H1 (cell line): ENCODE measurements at regions not wholly inside any gene's neighbourhood (a gene's known extent, or its start where the extent isn't known, plus 50 kb on each side); places are given as distances from the start of the nearest gene placed in this dataset.

Experiments
- CTCF ChIA-PET: fragments of 300-600 bp; sonication (Branson Sonifier 250); formaldehyde crosslinking; loops from one replicate; lab custom pipeline; 2021; ENCODE audit not compliant: partially characterized antibody; lab: Charles Lee
- POLR2A ChIA-PET: fragments of 300-600 bp; sonication (Branson Sonifier 250); formaldehyde crosslinking; loops from one replicate; lab custom pipeline; 2021; ENCODE audit warnings: inconsistent platforms; ENCODE audit not compliant: partially characterized antibody; lab: Charles Lee
- DNase-seq, 2 experiments: peaks; one replicate each; pipeline versions ENCODE4 v3.0.0 to v3.0.0-alpha.2; 2010 to 2022; ENCODE audit warnings: low spot score in 2 of 2, low read depth in 1 of 2, mixed read lengths in 1 of 2
- FAIRE-seq: peaks from 2 replicates; lab custom pipeline; 2011; peaks lifted over from hg19 to GRCh38; lab: Jason Lieb, UNC
- H2AFZ ChIP-seq: 2 replicates; pipeline ENCODE4 v1.8.1; 2012; ENCODE audit warnings: low read length, inconsistent platforms
- H2AK5ac ChIP-seq: 2 replicates; pipeline ENCODE4 v1.6.1; 2013; ENCODE audit warnings: low read depth, low read length
- H2BK120ac ChIP-seq: replicated peaks from 2 replicates; pipeline ENCODE3; 2013; ENCODE audit warnings: low read depth, low read length, inconsistent platforms
- H2BK12ac ChIP-seq: 2 replicates; pipeline ENCODE4 v1.6.1; 2013; ENCODE audit warnings: low read depth, low read length
- H2BK15ac ChIP-seq: 2 replicates; pipeline ENCODE4 v1.6.1; 2013; ENCODE audit warnings: low read length
- H2BK20ac ChIP-seq: 2 replicates; pipeline ENCODE4 v1.6.1; 2013; ENCODE audit warnings: low read length
- H2BK5ac ChIP-seq: 2 replicates; pipeline ENCODE4 v1.6.1; 2013; ENCODE audit warnings: low read depth, low read length
- H3K14ac ChIP-seq: 2 replicates; pipeline ENCODE4 v1.6.1; 2013; ENCODE audit warnings: inconsistent platforms; ENCODE audit not compliant: insufficient read length
- H3K18ac ChIP-seq: 2 replicates; pipeline ENCODE4 v1.6.1; 2013; ENCODE audit warnings: low read length; ENCODE audit errors: extremely low read depth
- H3K23ac ChIP-seq: 2 replicates; pipeline ENCODE4 v1.6.1; 2013; ENCODE audit warnings: inconsistent platforms; ENCODE audit not compliant: insufficient read length
- H3K23me2 ChIP-seq: 2 replicates; pipeline ENCODE4 v1.6.1; 2013; ENCODE audit warnings: low read depth, low read length
- H3K27ac ChIP-seq: 2 replicates; pipeline ENCODE4 v1.6.1; 2011; ENCODE audit warnings: low read depth, low read length, inconsistent platforms
- H3K27me3 ChIP-seq, 4 experiments: replicated peaks in 1 of 4; 1 replicate in 1 of 4; 2 replicates in 3 of 4; pipeline versions ENCODE4 v1.6.1 to v1.8.1; 2011 to 2013; ENCODE audit warnings: low read length in 3 of 4, mild to moderate bottlenecking in 3 of 4, inconsistent platforms in 2 of 4, mixed read lengths in 2 of 4, moderate library complexity in 1 of 4; ENCODE audit not compliant: control insufficient read depth in 3 of 4, insufficient read depth in 3 of 4; ENCODE audit errors: extremely low read depth in 1 of 4
- H3K36me3 ChIP-seq, 4 experiments: 2 replicates each; pipeline versions ENCODE4 v1.6.1 to v1.8.1; 2011 to 2013; ENCODE audit warnings: mild to moderate bottlenecking in 4 of 4, low read length in 3 of 4, moderate library complexity in 2 of 4, control low read depth in 1 of 4, inconsistent platforms in 1 of 4; ENCODE audit not compliant: insufficient read depth in 4 of 4, control insufficient read depth in 2 of 4
- H3K4ac ChIP-seq: replicated peaks from 2 replicates; pipeline ENCODE3; 2013; ENCODE audit warnings: low read length, low read depth, mixed read lengths, inconsistent platforms; ENCODE audit not compliant: insufficient read length
- H3K4me1 ChIP-seq, 4 experiments: replicated peaks in 1 of 4; 1 replicate in 1 of 4; 2 replicates in 3 of 4; pipeline versions ENCODE4 v1.6.1 to v1.8.1; 2011 to 2013; ENCODE audit warnings: low read length in 3 of 4, inconsistent platforms in 2 of 4, mixed read lengths in 1 of 4; ENCODE audit not compliant: insufficient read depth in 4 of 4, control insufficient read depth in 3 of 4
- H3K4me2 ChIP-seq, 2 experiments: 2 replicates each; pipeline versions ENCODE4 v1.6.1 to v1.8.1; 2011 to 2013; ENCODE audit warnings: low read depth in 2 of 2, low read length in 2 of 2, control low read depth in 1 of 2, inconsistent platforms in 1 of 2, mild to moderate bottlenecking in 1 of 2; ENCODE audit not compliant: insufficient read depth in 1 of 2
- H3K4me3 ChIP-seq, 4 experiments: fragments of 200-600, 300-600 bp in 1 of 4; sonication (generic), shearing (Covaris generic), sonication (Bioruptor Twin) in 1 of 4; 2 replicates each; pipeline versions ENCODE4 v1.5.1 to v1.8.1; 2011 to 2016; ENCODE audit warnings: low read length in 4 of 4, low read depth in 3 of 4, control low read depth in 2 of 4, inconsistent platforms in 2 of 4, mild to moderate bottlenecking in 2 of 4, mixed read lengths in 1 of 4, moderate library complexity in 1 of 4; ENCODE audit not compliant: insufficient read depth in 2 of 4; ENCODE audit errors: extremely low read depth in 1 of 4
- H3K56ac ChIP-seq: replicated peaks from 2 replicates; pipeline ENCODE3; 2013; ENCODE audit warnings: low read depth, mild to moderate bottlenecking, mixed read lengths, low read length, inconsistent platforms; ENCODE audit not compliant: insufficient read length
- H3K79me1 ChIP-seq: 2 replicates; pipeline ENCODE4 v1.6.1; 2013; ENCODE audit warnings: low read depth, low read length, control low read depth
- H3K79me2 ChIP-seq, 2 experiments: 2 replicates each; pipeline versions ENCODE4 v1.6.1 to v1.8.1; 2012 to 2013; ENCODE audit warnings: low read length in 2 of 2, mild to moderate bottlenecking in 2 of 2, inconsistent platforms in 1 of 2; ENCODE audit not compliant: insufficient read depth in 2 of 2, control insufficient read depth in 1 of 2
- H3K9ac ChIP-seq, 4 experiments: replicated peaks in 1 of 4; 1 replicate in 1 of 4; 2 replicates in 3 of 4; pipeline versions ENCODE4 v1.6.1 to v1.8.1; 2011 to 2013; ENCODE audit warnings: low read depth in 3 of 4, low read length in 3 of 4, control low read depth in 2 of 4, mild to moderate bottlenecking in 2 of 4, moderate library complexity in 2 of 4, inconsistent platforms in 1 of 4; ENCODE audit errors: extremely low read depth in 1 of 4
- H3K9me3 ChIP-seq, 2 experiments: 2 replicates each; pipeline versions ENCODE4 v1.6.1 to v1.8.1; 2012 to 2013; ENCODE audit warnings: mild to moderate bottlenecking in 2 of 2, moderate library complexity in 2 of 2, control low read depth in 1 of 2, inconsistent platforms in 1 of 2, low read depth in 1 of 2, low read length in 1 of 2, mixed read lengths in 1 of 2; ENCODE audit not compliant: insufficient read depth in 2 of 2
- H4K20me1 ChIP-seq, 2 experiments: replicated peaks in 1 of 2; 2 replicates each; pipeline versions ENCODE3 to v1.8.1; 2011 to 2013; ENCODE audit warnings: inconsistent platforms in 2 of 2, low read length in 2 of 2, mild to moderate bottlenecking in 1 of 2; ENCODE audit not compliant: insufficient read depth in 2 of 2, control insufficient read depth in 1 of 2
- H4K5ac ChIP-seq: 2 replicates; pipeline ENCODE4 v1.6.1; 2013; ENCODE audit warnings: low read length, low read depth, mixed read lengths, inconsistent platforms; ENCODE audit not compliant: insufficient read length
- H4K8ac ChIP-seq: 2 replicates; pipeline ENCODE4 v1.8.0; 2013; ENCODE audit warnings: mild to moderate bottlenecking, moderate library complexity, low read length, inconsistent platforms; ENCODE audit not compliant: insufficient read depth; ENCODE audit errors: extremely low read depth
- H4K91ac ChIP-seq: replicated peaks from 2 replicates; pipeline ENCODE3; 2013; ENCODE audit warnings: low read length, mixed read lengths, inconsistent platforms; ENCODE audit not compliant: insufficient read length
- CHD1 ChIP-seq: IDR thresholded peaks from 2 replicates; pipeline ENCODE4 v1.6.1; 2012; ENCODE audit warnings: low read depth, low read length, improper control_type of control experiment
- CTBP2 ChIP-seq: IDR thresholded peaks from 2 replicates; pipeline ENCODE4 v1.7.0; 2011; ENCODE audit warnings: borderline replicate concordance, mild to moderate bottlenecking, moderate library complexity, mixed read lengths, low read length; ENCODE audit not compliant: insufficient read depth, insufficient read length
- CTCF ChIP-seq, 3 experiments: IDR thresholded peaks; 1 replicate in 2 of 3; 2 replicates in 1 of 3; pipeline versions ENCODE4 v1.5.1 to v1.6.1; 2011; ENCODE audit warnings: low read length in 3 of 3, mild to moderate bottlenecking in 3 of 3, inconsistent platforms in 2 of 3, low read depth in 1 of 3, moderate library complexity in 1 of 3; ENCODE audit not compliant: insufficient read depth in 1 of 3; ENCODE audit errors: control extremely low read depth in 1 of 3
- JUND ChIP-seq: IDR thresholded peaks from 2 replicates; pipeline ENCODE4 v1.6.1; 2011; ENCODE audit warnings: mild to moderate bottlenecking, improper control_type of control experiment, low read length
- KDM4A ChIP-seq: IDR thresholded peaks from one replicate; pipeline ENCODE4 v1.7.1; 2012; ENCODE audit warnings: low read depth, mild to moderate bottlenecking, moderate library complexity, low read length, inconsistent platforms; ENCODE audit not compliant: severe bottlenecking
- MAX ChIP-seq: IDR thresholded peaks from 2 replicates; pipeline ENCODE4 v1.6.1; 2012; ENCODE audit warnings: inconsistent platforms
- NANOG ChIP-seq: IDR thresholded peaks from 2 replicates; pipeline ENCODE4 v1.6.1; 2011; ENCODE audit warnings: low read length, low read depth, mild to moderate bottlenecking, inconsistent platforms; ENCODE audit not compliant: insufficient read depth, poor library complexity, severe bottlenecking
- SUZ12 ChIP-seq: fragments of 200-600 bp; sonication (generic); IDR thresholded peaks from 2 replicates; pipeline ENCODE4 v1.6.1; 2012; ENCODE audit warnings: mild to moderate bottlenecking, inconsistent platforms, low read length, moderate library complexity, mixed read lengths
- TEAD4 ChIP-seq: IDR thresholded peaks from 2 replicates; pipeline ENCODE4 v1.6.1; 2012; ENCODE audit warnings: low read depth, low read length, inconsistent platforms, mixed read lengths
- YY1 ChIP-seq: IDR thresholded peaks from 2 replicates; pipeline ENCODE4 v1.6.1; 2011; ENCODE audit warnings: low read depth, mild to moderate bottlenecking, low read length
- WGBS, 2 experiments: shearing (Covaris generic) in 1 of 2; methylation state at CpG; one replicate each; pipeline versions ENCODE4 v1.1.6 to v1.1.7; 2013 to 2015; ENCODE audit warnings: low lambda C conversion rate in 2 of 2, mixed read lengths in 2 of 2, inconsistent platforms in 1 of 2, low coverage in 1 of 2, missing lambda C conversion rate in 1 of 2; ENCODE audit not compliant: insufficient replicate concordance in 2 of 2, insufficient coverage in 1 of 2, insufficient read length in 1 of 2; ENCODE audit errors: extremely low coverage in 1 of 2, missing lambda C conversion rate in 1 of 2; 5-methylcytosine and 5-hydroxymethylcytosine counted together
- TF ChIP-seq, protein P1 (sequence below): IDR thresholded peaks from 2 replicates; pipeline ENCODE4 v1.6.1; 2011; ENCODE audit warnings: low read depth, mild to moderate bottlenecking, low read length; ENCODE audit not compliant: insufficient read depth

- Histone ChIP-seq H3K23ac (no peak overlapping the region), H3K56ac (no peak overlapping the region), H2BK15ac (no peak overlapping the region), H3K36me3 (no peaks in the 10 kb centered on the region), H3K4me1 (no peaks in the 10 kb centered on the region), H3K79me2 (no peaks in the 10 kb centered on the region), H4K91ac (no peak overlapping the region), H3K4ac (no peak overlapping the region), H4K8ac (no peak overlapping the region), H3K23me2 (no peaks in the 10 kb centered on the region), H3K14ac (no peak overlapping the region), H3K27ac (no peak overlapping the region), H3K4me2 (no peak overlapping the region), H2AFZ (no peak overlapping the region), H2BK12ac (no peak overlapping the region), H4K20me1 (no peaks in the 10 kb centered on the region), H2BK5ac (no peak overlapping the region), H3K27me3 (no peaks in the 10 kb centered on the region), H2BK20ac (no peak overlapping the region), H3K9ac (no peak overlapping the region), H3K18ac (no peak overlapping the region), H3K4me3 (no peak overlapping the region), H2BK120ac (no peak overlapping the region), H2AK5ac (no peak overlapping the region), H3K79me1 (no peaks in the 10 kb centered on the region), H4K5ac (no peak overlapping the region), H3K9me3 (no peaks in the 10 kb centered on the region)
- WGBS, 2 experiments: 88% methylated on average over 4 of the region's 4 CpGs; no CpG with 5 or more reads in 1 of the 2 experiments
- ChIA-PET CTCF (interaction anchor here (1.0 to 1.3 kb wide), 2 partner anchors 8 to 13 kb away, joined by 4 to 5 read pairs; no protein-coding TSS in a partner anchor), POLR2A (no interaction called here)
- FAIRE-seq (no peak), DNase-seq (no peak)
- TF ChIP-seq CTCF (IDR thresholded peaks at IDR 0.05; ENCODE audit: control extremely low read depth in 1 of 3, insufficient read depth in 1 of 3, low read depth in 1 of 3, low read length in 3 of 3): no peak
- TF ChIP-seq YY1: no peak
- TF ChIP-seq SUZ12: no peak
- TF ChIP-seq NANOG: no peak
- no peak for TF ChIP-seq TEAD4
- TF ChIP-seq JUND: no peak
- TF ChIP-seq, protein P1, sequence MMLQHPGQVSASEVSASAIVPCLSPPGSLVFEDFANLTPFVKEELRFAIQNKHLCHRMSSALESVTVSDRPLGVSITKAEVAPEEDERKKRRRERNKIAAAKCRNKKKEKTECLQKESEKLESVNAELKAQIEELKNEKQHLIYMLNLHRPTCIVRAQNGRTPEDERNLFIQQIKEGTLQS: no peak
- no peak for TF ChIP-seq CTBP2
- TF ChIP-seq KDM4A: no peak
- TF ChIP-seq MAX: no peak
- no peak for TF ChIP-seq CHD1
Measured at GRCh38 chr10:120229641-120230040, 227.4 kb upstream of the PLPP4 start.
